H9 (cell line): ENCODE measurements at regions not wholly inside any gene's neighbourhood (a gene's known extent, or its start where the extent isn't known, plus 50 kb on each side); places are given as distances from the start of the nearest gene placed in this dataset.

Source experiments
- DNase-seq: peaks from one replicate; pipeline ENCODE4 v3.0.0-alpha.2; 2017
- H2AFZ ChIP-seq: one replicate; pipeline ENCODE4 v1.6.1; 2013; ENCODE audit warnings: mild to moderate bottlenecking, low read length, control low read depth, moderate library complexity
- H2AK5ac ChIP-seq: 2 replicates; pipeline ENCODE4 v1.6.1; 2013; ENCODE audit warnings: low read length, control low read depth, mixed read lengths; ENCODE audit not compliant: insufficient read length
- H2BK120ac ChIP-seq: one replicate; pipeline ENCODE4 v1.6.1; 2013; ENCODE audit warnings: low read depth, mild to moderate bottlenecking, low read length, control low read depth, inconsistent platforms; ENCODE audit not compliant: poor library complexity, severe bottlenecking
- H2BK12ac ChIP-seq: 2 replicates; pipeline ENCODE4 v1.6.1; 2013; ENCODE audit warnings: low read length, control low read depth, mixed read lengths, low read depth; ENCODE audit not compliant: insufficient read length
- H2BK15ac ChIP-seq: 2 replicates; pipeline ENCODE4 v1.6.1; 2013; ENCODE audit warnings: low read depth, low read length, control low read depth
- H2BK20ac ChIP-seq: one replicate; pipeline ENCODE4 v1.6.1; 2013; ENCODE audit warnings: low read depth, mild to moderate bottlenecking, low read length, control low read depth, inconsistent platforms; ENCODE audit not compliant: poor library complexity, severe bottlenecking
- H2BK5ac ChIP-seq: 2 replicates; pipeline ENCODE4 v1.6.1; 2013; ENCODE audit warnings: low read length, control low read depth, mixed read lengths; ENCODE audit not compliant: insufficient read length
- H3K14ac ChIP-seq: 2 replicates; pipeline ENCODE4 v1.6.1; 2013; ENCODE audit warnings: low read length, control low read depth; ENCODE audit not compliant: insufficient read depth
- H3K18ac ChIP-seq: 2 replicates; pipeline ENCODE4 v1.6.1; 2013; ENCODE audit warnings: low read depth, mild to moderate bottlenecking, mixed read lengths, low read length, control low read depth; ENCODE audit not compliant: insufficient read length
- H3K23ac ChIP-seq: 2 replicates; pipeline ENCODE4 v1.6.1; 2013; ENCODE audit warnings: low read length, control low read depth, mixed read lengths, low read depth; ENCODE audit not compliant: insufficient read length
- H3K23me2 ChIP-seq: 2 replicates; pipeline ENCODE4 v1.6.1; 2013; ENCODE audit warnings: low read depth, mild to moderate bottlenecking, mixed read lengths, low read length, control low read depth; ENCODE audit not compliant: insufficient read length, poor library complexity, severe bottlenecking
- H3K27ac ChIP-seq: 2 replicates; pipeline ENCODE4 v1.5.1; 2013; ENCODE audit warnings: low read length, control low read depth, mixed read lengths, low read depth; ENCODE audit not compliant: insufficient read length
- H3K27me3 ChIP-seq: 2 replicates; pipeline ENCODE4 v1.6.1; 2013; ENCODE audit warnings: low read length, control low read depth, inconsistent platforms; ENCODE audit not compliant: insufficient read depth
- H3K4ac ChIP-seq: 2 replicates; pipeline ENCODE4 v1.6.1; 2013; ENCODE audit warnings: low read depth, mild to moderate bottlenecking, control low read depth, inconsistent platforms, low read length, moderate library complexity
- H3K4me1 ChIP-seq: 2 replicates; pipeline ENCODE4 v1.6.1; 2013; ENCODE audit warnings: low read length, control low read depth, inconsistent platforms; ENCODE audit not compliant: insufficient read depth
- H3K4me2 ChIP-seq: 2 replicates; pipeline ENCODE4 v1.6.1; 2013; ENCODE audit warnings: low read length, control low read depth, mixed read lengths; ENCODE audit not compliant: insufficient read length, insufficient read depth
- H3K56ac ChIP-seq: 2 replicates; pipeline ENCODE4 v1.6.1; 2013; ENCODE audit warnings: low read depth, mild to moderate bottlenecking, mixed read lengths, low read length, control low read depth; ENCODE audit not compliant: insufficient read length
- H3K79me1 ChIP-seq: 2 replicates; pipeline ENCODE4 v1.6.1; 2013; ENCODE audit warnings: low read depth, mild to moderate bottlenecking, moderate library complexity, low read length, control low read depth, inconsistent platforms; ENCODE audit not compliant: insufficient read depth, poor library complexity, severe bottlenecking
- H3K79me2 ChIP-seq: 2 replicates; pipeline ENCODE4 v1.6.1; 2013; ENCODE audit warnings: low read length, control low read depth, inconsistent platforms; ENCODE audit not compliant: insufficient read depth
- H3K9ac ChIP-seq: 2 replicates; pipeline ENCODE4 v1.6.1; 2013; ENCODE audit warnings: low read length, control low read depth, mixed read lengths; ENCODE audit not compliant: insufficient read length; ENCODE audit errors: extremely low read depth
- H3K9me3 ChIP-seq: one replicate; pipeline ENCODE4 v1.6.1; 2013; ENCODE audit warnings: low read depth, low read length, inconsistent platforms; ENCODE audit not compliant: control insufficient read depth
- H3T11ph ChIP-seq: one replicate; pipeline ENCODE4 v1.6.1; 2013; ENCODE audit warnings: mild to moderate bottlenecking, low read length, control low read depth, inconsistent platforms
- H4K20me1 ChIP-seq: one replicate; pipeline ENCODE4 v1.6.1; 2013; ENCODE audit not compliant: control insufficient read depth, insufficient read length, insufficient read depth
- H4K5ac ChIP-seq: 2 replicates; pipeline ENCODE4 v1.6.1; 2013; ENCODE audit warnings: low read depth, mild to moderate bottlenecking, mixed read lengths, low read length, control low read depth; ENCODE audit not compliant: insufficient read length
- H4K8ac ChIP-seq: replicated peaks from 2 replicates; pipeline ENCODE4 v1.6.1; 2013; ENCODE audit warnings: low read length, control low read depth, mixed read lengths, low read depth; ENCODE audit not compliant: insufficient read length
- H4K91ac ChIP-seq: 2 replicates; pipeline ENCODE4 v1.6.1; 2013; ENCODE audit warnings: low read depth, mild to moderate bottlenecking, moderate library complexity, mixed read lengths, low read length, control low read depth; ENCODE audit not compliant: insufficient read length
- H3K27ac Mint-ChIP-seq, 3 experiments: 2 replicates in 2 of 3; 3 replicates in 1 of 3; pipeline ENCODE4 v1.8.0; 2020 to 2021; ENCODE audit warnings: mixed read lengths in 3 of 3, mild to moderate bottlenecking in 1 of 3, moderate library complexity in 1 of 3
- H3K27me3 Mint-ChIP-seq: 2 replicates; pipeline ENCODE4 v1.8.0; 2021; ENCODE audit warnings: low read depth, mild to moderate bottlenecking, moderate library complexity, mixed read lengths
- H3K36me3 Mint-ChIP-seq, 3 experiments: 2 replicates in 2 of 3; 3 replicates in 1 of 3; pipeline ENCODE4 v1.8.0; 2020 to 2021; ENCODE audit warnings: low read depth in 3 of 3, mixed read lengths in 3 of 3; ENCODE audit not compliant: insufficient read depth in 1 of 3
- H3K4me1 Mint-ChIP-seq, 2 experiments: 2 replicates each; pipeline ENCODE4 v1.8.0; 2020; ENCODE audit warnings: mixed read lengths in 2 of 2
- H3K4me3 Mint-ChIP-seq, 2 experiments: 2 replicates in 1 of 2; 3 replicates in 1 of 2; pipeline ENCODE4 v1.8.0; 2020 to 2021; ENCODE audit warnings: mild to moderate bottlenecking in 2 of 2, mixed read lengths in 2 of 2, moderate library complexity in 1 of 2
- H3K9me3 Mint-ChIP-seq, 2 experiments: 2 replicates in 1 of 2; 3 replicates in 1 of 2; pipeline ENCODE4 v1.8.0; 2020; ENCODE audit warnings: mild to moderate bottlenecking in 2 of 2, mixed read lengths in 2 of 2, moderate library complexity in 1 of 2
- WGBS: extraction: QIAGEN DNeasy Blood & Tissue Kit; methylation state at CpG from one replicate; pipeline ENCODE4 v1.1.7; 2013; ENCODE audit warnings: missing lambda C conversion rate, low lambda C conversion rate, mixed read lengths; ENCODE audit not compliant: insufficient read length; ENCODE audit errors: extremely low coverage; 5-methylcytosine and 5-hydroxymethylcytosine counted together
- TF ChIP-seq, protein P1 (sequence below): fragments of 200-600 bp; sonication (generic); conservative IDR thresholded peaks from 3 replicates; pipeline ENCODE4 v1.8.0; 2021; ENCODE audit warnings: antibody characterized with exemption, mild to moderate bottlenecking

DNA sequence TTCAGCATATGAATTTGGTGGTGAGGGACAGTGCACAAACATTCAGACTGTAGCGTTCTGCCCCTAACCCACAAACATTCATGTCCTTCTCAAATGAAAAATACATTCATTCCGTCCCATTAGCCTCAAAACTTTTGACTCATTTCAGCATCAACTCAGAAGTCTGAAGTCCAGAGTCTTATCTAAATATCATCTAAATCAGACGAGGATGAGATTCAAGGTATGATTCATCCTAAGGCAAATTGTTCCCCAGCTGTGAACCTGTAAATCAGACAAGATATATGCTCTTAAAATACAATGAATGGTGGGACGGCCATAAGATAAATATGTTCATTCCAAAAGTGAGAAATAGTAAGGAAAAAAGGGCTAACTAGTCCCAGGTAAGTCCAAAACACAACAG, 1195.6 kb upstream of the ADGRL4 start:
- no peak overlapping the region for H3T11ph ChIP-seq
- H3K4me2 ChIP-seq, result no peak overlapping the region
- Mint-ChIP-seq H3K4me3 (no peak overlapping the region), H3K27ac (no peak overlapping the region), H3K36me3 (no peaks in the 10 kb centered on the region; a peak in 3 of 7 replicates), H3K4me1 (no peaks in the 10 kb centered on the region; a peak in 1 of 4 replicates), H3K9me3 (no peaks in the 10 kb centered on the region; a peak in 2 of 5 replicates), H3K27me3 (no peaks in the 10 kb centered on the region)
- no peak overlapping the region for H2AFZ ChIP-seq
- no peak overlapping the region for H3K27ac ChIP-seq
- no peaks in the 10 kb centered on the region for H4K20me1 ChIP-seq
- H3K18ac ChIP-seq, result no peak overlapping the region
- H3K9ac ChIP-seq, result no peak overlapping the region
- H2BK120ac ChIP-seq, result no peak overlapping the region
- no CpG with 5 or more reads among the region's 4 CpGs for WGBS
- no peaks in the 10 kb centered on the region for H3K79me1 ChIP-seq
- H2BK12ac ChIP-seq, result no peak overlapping the region
- DNase-seq, result no peak
- H3K4me1 ChIP-seq, result no peaks in the 10 kb centered on the region
- H2AK5ac ChIP-seq, result no peak overlapping the region
- H3K4ac ChIP-seq, result no peak overlapping the region
- TF ChIP-seq, protein P1, sequence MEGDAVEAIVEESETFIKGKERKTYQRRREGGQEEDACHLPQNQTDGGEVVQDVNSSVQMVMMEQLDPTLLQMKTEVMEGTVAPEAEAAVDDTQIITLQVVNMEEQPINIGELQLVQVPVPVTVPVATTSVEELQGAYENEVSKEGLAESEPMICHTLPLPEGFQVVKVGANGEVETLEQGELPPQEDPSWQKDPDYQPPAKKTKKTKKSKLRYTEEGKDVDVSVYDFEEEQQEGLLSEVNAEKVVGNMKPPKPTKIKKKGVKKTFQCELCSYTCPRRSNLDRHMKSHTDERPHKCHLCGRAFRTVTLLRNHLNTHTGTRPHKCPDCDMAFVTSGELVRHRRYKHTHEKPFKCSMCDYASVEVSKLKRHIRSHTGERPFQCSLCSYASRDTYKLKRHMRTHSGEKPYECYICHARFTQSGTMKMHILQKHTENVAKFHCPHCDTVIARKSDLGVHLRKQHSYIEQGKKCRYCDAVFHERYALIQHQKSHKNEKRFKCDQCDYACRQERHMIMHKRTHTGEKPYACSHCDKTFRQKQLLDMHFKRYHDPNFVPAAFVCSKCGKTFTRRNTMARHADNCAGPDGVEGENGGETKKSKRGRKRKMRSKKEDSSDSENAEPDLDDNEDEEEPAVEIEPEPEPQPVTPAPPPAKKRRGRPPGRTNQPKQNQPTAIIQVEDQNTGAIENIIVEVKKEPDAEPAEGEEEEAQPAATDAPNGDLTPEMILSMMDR, result no peak
- H3K79me2 ChIP-seq, result no peaks in the 10 kb centered on the region
- H2BK5ac ChIP-seq, result no peak overlapping the region
- H3K23me2 ChIP-seq, result no peaks in the 10 kb centered on the region
- no peak overlapping the region for H4K8ac ChIP-seq
- H3K14ac ChIP-seq, result no peak overlapping the region
- H4K5ac ChIP-seq, result no peak overlapping the region
- H3K23ac ChIP-seq, result no peak overlapping the region
- no peak overlapping the region for H2BK15ac ChIP-seq
- no peak overlapping the region for H2BK20ac ChIP-seq
- H3K9me3 ChIP-seq, result no peaks in the 10 kb centered on the region
- no peaks in the 10 kb centered on the region for H3K27me3 ChIP-seq
- H3K56ac ChIP-seq, result no peak overlapping the region
- no peak overlapping the region for H4K91ac ChIP-seq
